SKM-1 treated with dmso at 0.1 percent for 144 hours (cell line): ENCODE measurements at regions not wholly inside any gene's neighbourhood (a gene's known extent, or its start where the extent isn't known, plus 50 kb on each side); places are given as distances from the start of the nearest gene placed in this dataset.

Experiments used
- DNase-seq: peaks from one replicate; lab custom pipeline; 2025; ENCODE audit not compliant: unreplicated experiment; lab: John Stamatoyannopoulos, UW

DNA sequence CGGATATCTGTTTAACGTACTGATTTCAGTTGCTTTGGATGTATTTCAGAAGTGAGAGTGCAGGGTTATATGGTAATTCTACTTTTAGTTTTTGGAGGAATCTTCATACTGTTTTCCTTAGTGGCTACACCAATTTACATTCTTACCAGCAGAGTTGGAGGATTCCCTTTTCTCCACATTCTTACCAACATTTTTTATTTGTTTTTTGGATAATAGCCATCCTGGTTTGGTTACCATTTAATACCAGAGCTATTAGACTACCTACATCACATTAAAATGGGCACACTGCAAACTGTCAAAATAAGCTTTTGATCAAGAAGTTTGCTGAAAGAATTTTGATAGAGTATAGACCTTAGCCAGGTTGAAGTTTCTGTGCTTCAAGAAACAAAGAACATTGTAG is 217.2 kb upstream of the CFAP20DC start:
- DNase-seq: no peak

DNA sequence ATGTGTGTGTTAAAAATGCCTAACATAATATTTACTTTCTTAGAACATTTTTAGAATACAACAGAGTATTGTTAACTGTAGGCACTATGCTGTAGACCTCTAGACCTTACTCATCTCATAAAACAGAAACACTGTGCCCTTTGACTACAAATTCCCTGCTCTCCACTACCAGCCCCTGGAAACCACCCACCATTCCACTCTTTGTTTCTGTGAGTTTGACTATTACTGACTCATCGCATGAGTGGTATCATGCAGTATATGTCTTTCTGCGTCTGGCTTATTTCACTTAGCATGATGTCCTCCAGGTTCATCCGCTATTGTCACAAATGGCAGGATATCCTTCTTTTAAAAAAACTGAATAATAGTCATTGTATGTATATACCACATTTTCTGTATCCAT is 216.7 kb upstream of the CFAP20DC start:
- no peak for DNase-seq

DNA sequence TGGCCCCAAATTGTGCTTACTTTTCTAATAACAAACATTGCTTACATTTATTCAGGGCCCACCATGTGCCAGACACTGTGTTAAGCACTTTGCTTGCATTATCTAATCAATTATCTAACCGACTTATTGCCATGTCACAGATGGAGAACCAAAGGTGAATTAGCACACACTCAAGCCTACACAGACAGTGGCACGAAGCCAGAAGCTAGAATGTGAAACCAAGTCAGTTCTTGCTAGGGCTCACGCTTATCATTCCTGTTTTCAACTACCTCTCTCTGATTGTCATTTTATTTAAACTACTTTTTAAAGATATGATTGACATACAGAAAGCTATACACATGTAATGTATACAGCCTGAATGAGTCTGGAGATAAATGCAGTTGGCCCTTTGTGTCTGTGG is 215.7 kb upstream of the CFAP20DC start:
- DNase-seq: no peak

DNA sequence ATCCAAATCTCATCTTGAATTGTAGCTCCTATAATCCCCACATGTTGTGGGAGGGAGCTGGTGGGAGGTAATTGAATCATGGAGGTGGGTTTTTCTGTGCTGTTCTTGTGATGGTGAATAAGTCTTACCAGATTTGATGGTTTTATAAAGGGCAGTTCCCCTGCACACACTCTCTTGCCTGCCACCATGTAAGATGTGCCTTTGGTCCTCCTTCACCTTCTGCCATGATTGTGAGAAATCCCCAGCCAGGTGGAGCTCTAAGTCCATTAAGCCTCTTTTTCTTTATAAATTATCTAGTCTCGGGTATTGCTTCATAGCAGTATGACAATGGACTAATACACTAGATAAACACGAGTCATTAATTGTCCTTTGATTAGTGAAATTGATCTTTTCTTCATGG is 214.5 kb upstream of the CFAP20DC start:
- DNase-seq: no peak

DNA sequence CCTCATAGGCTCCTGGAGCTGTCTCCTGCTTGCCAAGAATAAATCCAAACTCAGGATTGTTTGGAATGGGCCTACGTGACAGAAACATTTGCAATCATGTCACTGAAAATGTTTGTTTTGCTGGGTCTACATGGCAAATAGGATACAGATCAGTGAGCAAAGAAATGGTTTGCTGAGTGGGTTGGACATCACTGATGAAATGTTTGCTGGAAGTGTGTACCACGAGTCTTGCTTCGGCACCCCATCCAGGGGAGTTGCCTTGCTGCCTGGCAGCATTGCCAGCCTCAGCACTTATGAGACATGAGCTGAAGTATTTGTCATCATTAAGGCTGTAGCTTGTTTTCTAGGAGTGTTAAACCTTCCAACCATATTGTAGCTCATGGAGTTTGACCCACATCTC is 213.3 kb upstream of the CFAP20DC start:
- no peak for DNase-seq

DNA sequence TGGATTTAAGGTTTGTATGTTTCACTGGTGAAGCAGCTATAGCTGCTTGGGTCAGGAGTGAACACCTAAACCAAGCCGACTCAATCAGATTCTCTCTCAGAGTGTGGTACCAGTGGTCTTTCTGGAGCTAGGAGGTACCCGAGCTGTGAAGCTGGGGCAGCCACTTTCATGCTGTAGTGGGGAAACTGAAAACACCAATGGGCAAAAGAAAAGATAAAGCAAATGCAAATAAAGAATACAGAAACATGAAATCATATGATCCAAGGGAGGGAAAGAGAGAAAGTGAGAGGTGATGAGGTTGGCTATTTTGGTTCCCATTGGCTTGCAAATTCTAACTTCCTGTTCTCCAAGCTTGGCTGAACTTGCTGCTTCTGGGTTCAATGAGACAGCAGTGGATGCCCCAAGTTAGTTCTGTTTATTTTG is 212.3 kb upstream of the CFAP20DC start:
- peak; percentile 9 for DNase-seq

DNA sequence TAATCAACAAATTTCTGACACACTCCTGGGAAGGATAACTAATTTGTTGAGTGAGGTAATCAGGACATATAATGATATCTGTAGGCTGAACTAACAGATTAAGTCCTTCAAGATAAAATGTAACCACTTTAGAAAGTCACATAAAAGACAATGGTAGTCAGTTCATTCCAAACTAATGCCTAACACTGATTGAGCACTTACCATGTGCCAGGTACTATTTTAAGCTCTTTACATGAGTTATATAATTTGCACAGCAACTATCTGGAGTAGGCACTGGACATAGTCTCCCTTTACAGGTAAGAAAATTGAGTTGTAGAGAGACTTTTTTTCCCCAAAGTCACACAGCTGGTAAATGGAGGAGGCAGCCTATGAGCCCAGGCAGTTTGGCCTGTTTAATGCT is 211.2 kb upstream of the CFAP20DC start:
- no peak for DNase-seq

DNA sequence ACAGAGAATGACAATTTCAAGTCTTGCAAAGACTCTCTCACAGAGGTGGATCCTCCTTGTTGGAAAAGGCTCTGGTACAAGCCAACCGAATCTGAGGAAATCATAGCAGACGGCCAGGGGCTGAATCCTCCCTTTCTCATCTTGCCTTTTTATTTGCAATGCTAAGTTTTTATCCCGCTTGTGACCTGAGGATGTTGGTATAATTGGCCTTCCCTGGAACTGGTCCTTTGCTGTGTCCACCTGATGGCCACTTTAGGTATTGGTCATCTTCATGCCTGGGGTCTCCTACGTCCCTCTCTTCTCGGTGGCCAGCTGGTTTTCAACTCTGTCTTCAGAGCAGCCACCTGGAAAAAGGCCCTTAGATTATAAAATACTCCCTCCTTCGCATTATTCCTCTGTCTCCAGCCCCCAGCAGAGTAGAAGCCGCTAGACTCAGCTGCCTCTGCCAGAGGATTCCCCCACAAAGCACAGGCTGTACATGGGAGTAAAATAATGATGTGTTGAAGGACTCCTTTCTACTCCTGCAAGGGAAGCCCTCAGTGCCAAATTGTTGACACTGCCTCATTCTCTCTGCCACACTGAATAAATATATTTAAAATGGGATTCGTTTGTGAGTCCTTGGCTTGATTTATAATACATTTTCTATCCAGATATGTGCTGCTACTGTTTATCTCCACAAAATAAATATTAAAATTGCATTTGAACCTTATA is 208.9 kb upstream of the CFAP20DC start:
- no peak for DNase-seq

DNA sequence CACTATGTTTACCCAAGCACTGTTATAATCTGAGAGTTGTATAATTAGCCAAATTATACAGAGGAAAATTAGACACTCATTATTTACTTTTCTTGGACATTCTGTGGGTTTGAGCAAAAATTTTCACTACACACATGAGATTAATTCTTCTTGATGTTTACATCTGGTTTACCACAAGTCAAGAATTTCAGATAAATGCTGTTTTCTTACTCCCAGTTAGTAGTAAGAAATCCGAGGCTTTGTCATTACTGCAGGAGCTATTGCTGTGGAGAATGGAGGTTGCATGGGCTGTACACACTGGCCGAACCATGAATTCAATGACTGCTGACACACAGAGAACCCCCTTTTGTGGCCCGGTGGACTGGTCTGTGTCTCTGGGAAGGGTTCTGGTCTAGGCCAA is 207.7 kb upstream of the CFAP20DC start:
- no peak for DNase-seq

DNA sequence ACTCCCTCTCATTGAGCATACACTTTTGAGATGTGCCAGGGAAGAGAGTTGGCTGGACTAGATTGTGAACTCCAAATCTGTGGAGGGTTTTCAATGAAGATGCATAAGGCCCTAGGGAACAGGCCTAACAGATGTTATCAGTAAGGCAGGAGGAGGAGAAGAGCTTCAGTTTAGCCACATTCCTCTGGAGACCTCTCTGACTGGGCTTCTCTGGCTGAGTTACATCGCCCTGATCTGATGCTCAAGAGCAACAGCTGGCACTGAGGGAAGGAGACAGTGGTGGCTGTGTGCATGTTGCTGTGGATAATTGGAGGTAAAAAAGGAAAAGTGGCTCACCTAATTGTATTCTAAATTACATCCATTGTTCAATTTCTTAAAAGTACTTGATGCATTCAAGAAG is 206.4 kb upstream of the CFAP20DC start:
- DNase-seq: no peak

DNA sequence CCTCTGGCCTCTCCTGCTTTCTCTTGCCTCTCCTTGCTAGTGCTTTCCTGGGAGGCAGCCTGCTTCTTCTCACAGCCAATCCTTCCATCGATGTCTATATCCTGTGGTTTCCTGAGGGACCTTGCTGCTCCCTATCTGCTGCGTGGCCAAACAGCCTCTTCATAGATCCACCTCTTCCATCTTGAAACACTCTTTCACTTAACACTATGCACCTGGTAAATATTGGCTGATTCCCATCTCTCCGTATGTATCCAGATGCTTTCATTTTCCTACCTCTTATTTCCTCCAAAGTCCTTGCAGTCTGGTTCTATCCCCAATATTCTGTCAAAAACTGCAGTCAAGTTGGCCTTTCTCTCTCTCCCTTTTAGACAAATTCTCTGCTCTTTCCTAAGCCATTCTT is 205.2 kb upstream of the CFAP20DC start:
- no peak for DNase-seq

DNA sequence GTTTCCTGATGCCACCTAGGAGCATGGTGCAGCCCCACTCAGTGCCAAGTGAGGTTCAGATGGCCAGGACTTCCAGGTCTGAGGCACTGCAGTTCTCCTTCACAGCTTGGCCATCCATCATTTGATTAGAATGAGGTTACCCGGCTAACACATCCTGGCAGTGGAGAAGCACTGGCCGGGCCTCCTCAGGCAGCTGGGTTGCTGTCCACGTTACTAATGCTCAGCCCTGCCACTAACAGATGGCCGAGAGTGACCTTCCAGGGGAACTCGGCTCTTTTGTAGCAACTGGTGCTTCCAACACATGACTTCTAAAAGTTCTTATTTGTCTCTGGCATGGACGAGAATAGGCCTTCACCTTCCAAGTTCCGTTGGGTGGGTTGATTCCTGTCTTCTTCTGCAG is 204.6 kb upstream of the CFAP20DC start:
- DNase-seq: no peak

DNA sequence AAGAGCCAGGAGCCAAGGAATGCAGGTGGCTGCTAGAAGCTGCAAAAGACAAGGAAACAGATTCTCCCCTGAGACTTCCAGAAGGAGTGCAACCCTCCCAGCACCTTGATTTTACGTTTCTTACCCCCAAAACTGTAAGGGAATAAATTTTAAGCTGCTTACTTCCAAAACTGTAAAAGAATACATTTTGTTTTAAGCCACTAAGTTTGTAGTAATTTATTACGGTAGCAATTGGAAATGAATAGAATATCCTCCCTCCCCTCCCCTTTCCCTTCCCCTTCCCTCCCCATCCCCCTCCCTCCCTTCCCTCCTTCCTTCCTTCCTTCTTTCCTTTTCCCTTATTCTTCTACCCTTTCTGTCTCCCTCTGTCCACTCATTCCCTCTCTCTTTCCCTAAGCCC is 203.7 kb upstream of the CFAP20DC start:
- no peak for DNase-seq

DNA sequence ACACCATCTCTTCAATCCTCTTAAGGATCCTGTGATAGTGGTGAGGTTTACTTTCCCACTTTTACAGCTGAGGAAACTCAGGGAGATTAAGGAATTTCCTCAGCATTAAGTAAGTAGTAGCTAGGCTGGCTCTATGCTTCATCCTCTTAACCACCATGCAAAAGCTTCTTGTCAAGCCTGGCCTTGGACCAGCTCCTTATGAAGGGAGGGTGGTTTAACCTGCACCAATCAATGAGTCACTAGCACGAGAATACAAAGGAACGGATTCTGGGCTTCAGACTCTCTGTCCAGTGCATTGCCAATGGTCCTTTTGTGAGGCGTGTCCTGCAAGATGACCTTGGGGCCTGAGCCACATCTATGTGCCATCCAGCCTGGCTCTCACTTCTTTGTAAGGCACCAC is 202.0 kb upstream of the CFAP20DC start:
- DNase-seq: no peak

DNA sequence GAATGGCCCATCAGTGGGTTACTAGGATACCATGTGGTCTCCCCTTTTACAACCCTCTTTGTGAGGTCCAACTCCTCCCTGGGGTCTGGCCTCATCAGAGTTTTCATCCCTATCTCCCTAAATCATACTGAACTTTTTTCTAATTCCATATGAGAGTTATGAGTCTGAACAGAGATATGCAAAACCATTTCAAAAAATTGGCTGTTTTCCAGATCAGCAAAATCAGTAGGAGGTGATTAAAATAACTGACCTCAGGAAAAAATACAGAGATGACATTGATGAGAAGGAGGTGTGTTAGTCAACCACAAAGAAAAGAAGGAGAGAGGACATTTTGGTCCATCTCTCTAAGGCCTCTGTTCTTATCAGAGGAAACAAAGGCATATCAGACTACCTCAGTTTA is 200.8 kb upstream of the CFAP20DC start:
- DNase-seq: no peak

DNA sequence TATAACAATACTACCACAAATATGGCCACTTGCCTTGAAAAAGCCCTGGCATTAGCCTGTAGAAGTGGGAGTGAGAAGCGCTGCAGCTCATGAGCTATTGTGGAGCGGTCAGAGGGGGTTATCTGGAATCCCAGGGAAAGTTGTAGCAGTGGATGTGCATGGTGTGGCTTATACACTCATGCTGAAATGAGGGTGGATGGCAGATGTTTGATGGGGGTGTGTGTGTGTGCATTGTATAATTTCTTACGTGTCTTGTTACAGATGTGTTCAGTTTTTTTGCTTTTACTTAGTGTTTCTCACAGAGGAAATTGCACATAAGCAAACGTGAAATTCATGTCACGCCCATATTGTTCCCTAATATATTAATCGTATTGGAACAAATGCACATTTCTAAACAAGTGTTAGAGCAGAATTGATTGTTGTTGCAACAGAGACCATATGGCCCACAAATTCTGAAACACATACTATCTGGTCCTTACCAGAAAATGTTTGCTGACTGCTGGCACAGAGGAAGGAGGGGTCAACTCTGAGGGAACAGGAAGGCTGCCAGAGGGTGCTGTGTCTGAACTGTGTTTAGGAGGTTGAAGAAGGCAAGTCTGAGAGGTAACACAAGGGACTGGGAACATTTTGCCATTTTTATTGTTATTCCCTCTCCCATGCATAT is 200.0 kb upstream of the CFAP20DC start:
- no peak for DNase-seq

DNA sequence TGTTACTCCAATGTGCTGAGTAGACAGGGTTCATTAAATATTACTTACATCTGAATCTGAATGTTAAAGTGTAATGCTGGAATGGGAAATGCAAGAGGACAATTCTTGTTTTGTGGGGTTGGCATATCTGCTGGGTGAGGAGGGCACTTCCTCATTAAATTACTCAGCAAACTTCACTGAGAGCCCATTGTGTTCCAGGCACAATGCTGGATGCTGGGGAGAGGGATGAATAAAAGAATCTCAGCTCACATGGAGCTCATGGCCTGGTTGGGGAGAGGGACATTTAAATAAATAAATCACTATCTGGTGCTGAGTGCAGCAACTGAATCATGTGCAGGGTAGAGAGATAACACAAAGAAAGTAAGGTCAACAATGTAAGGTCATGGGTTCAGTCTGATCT is 199.2 kb upstream of the CFAP20DC start:
- DNase-seq: no peak

DNA sequence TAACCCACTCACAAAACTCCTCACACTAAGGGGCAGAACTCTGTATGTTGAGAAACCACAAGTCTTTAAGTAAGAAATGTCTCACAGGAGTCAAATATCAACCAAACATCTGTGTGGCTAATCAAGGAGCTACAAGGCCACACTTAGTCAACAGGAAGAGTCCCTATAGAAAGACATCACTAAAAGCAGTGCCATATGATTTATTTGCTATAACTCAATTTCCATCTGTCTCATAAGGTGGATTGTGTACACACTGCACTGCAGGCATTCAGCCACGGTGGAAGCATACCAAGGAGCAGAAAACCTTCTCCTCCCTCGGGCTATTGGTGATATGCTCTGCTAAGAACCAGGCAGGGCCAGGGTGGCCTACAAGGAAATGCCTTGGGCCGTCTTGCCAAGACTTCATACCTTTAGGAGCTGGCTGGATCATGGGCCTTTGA is 197.6 kb upstream of the CFAP20DC start:
- no peak for DNase-seq

DNA sequence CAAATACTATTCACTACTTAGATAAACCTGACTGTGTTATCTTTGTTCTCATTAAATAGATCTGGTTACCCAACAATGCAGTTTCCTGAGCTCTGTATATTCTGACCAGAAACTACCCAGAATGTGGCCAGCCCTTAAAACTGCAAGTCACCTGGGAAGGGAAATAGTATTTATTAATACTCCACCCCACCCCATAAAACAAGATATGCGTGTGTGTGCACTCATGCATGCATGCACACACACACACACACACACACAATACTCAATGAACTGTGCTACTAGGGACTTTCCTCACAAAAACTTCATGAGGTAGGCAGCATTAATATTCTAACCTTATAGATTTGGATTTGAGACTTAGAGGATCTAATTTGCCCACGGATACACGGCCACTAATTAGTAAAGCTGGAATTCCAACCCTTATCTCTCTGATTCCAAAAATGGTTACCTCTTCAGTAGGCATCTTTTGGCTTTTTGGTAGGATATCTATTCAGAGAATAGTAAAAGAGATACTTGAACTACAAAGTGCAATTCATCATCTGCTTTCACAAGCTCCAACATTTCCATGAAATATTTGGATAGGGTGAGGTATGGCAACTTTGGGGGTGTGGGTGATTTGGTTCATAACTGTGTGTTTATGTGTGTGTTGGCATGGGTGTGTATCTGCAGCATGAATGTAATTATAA is 197.0 kb upstream of the CFAP20DC start:
- no peak for DNase-seq

DNA sequence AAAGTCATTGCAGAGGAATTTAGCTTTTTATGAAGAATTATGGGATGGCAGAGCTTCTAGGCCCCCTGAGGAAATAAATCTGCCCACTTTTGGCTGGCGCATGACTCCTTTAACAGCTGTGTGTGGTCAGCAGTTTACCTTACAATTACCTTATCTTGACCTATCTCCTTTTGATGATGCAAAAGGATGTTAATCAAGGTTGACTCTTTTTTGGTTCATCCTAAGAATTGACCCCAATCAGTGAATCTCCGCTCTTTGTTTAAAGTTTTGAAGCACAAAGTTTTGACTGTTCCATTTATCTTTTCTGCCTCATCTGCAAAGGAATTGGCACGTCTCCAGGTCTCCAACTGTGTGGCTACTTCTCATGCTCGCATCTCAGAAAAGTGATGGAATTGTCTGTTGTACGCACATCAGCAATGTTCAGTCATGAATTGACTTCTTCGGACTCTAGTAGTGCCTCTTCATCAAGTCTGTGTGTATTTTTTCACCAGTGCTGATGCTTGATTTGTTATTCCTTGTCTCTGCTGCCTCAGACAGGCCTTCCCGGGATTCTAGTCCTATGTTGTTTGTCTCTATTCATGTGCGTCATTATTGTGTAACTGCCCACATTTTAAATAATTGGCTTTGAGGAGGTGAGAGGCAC is 196.2 kb upstream of the CFAP20DC start:
- DNase-seq: no peak

DNA sequence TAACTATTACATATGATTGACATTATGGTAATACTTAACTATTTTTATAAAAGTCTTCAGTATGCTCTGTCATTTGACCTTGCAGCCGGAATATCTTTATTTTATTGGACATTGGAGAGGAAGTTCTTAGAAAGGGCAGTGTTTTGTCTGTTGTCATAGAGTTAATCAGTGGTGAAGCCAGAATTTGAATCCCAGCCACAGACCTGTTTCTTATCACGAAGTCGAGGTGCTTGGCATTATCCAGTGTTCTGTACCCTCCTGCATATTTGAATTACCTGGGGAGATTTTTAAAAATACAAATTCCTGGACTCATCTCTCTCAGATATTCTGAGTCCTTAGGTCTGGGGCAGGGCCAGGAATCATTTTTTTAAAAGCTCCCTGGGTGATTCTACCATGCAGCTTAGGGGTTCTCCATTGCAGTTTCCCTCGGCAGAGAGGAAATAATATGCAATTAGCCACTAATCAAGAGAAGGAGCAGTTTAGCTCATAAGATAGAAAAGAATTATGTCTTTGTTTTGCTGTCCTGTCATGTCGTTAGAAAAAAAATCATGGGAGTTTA is 195.6 kb upstream of the CFAP20DC start:
- no peak for DNase-seq

DNA sequence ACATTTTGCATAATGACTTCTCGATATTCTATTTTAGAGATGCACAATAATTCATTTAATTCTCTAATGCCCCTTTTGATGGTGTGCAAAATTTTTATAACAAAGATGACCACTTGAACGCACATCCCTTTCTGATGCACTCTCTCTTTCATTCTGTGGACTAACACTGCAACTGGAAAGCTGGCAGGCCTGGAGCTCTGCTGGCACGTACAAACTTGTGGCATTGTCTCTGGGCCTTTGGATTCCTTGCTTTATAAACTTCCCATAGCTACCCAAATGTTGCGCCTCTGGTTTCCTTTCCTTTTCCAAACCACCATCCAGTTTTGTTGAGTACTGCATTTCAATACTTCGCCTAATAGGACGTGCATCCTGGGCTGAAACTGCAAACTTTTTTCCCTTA is 194.5 kb upstream of the CFAP20DC start:
- DNase-seq: no peak
